ENCODE measurements at regions not wholly inside any gene's neighbourhood (a gene's known extent, or its start where the extent isn't known, plus 50 kb on each side); places are given as distances from the start of the nearest gene placed in this dataset.

- TF ChIP-seq POLR2A (IDR thresholded peaks at IDR 0.05) (no peak), CTCF (IDR thresholded peaks at IDR 0.05) (no peak), EP300 (IDR thresholded peaks at IDR 0.05) (no peak), POLR2AphosphoS5 (IDR thresholded peaks at IDR 0.05) (no peak)
Observed at GRCh38 chr9:115972843-115973595, 180.6 kb upstream of the PAPPA start.
